PFSK-1 (cell line): ENCODE measurements at regions not wholly inside any gene's neighbourhood (a gene's known extent, or its start where the extent isn't known, plus 50 kb on each side); places are given as distances from the start of the nearest gene placed in this dataset.

Experiments used
- FOXP2 ChIP-seq: optimal IDR thresholded peaks from 2 replicates; pipeline ENCODE3; 2011; ENCODE audit warnings: borderline replicate concordance, control low read depth, inconsistent platforms; ENCODE audit not compliant: insufficient read depth; ENCODE audit errors: extremely low read length, extremely low read depth
- POLR2AphosphoS5 ChIP-seq: IDR thresholded peaks from 2 replicates; pipeline ENCODE4 v1.6.1; 2012; ENCODE audit warnings: low read depth, mild to moderate bottlenecking, control low read depth, low read length, moderate library complexity
- REST ChIP-seq, 2 experiments: IDR thresholded peaks; 2 replicates each; pipeline versions ENCODE4 v1.6.1 to v1.8.0; 2011 to 2012; ENCODE audit warnings: low read depth in 2 of 2, low read length in 2 of 2, control low read depth in 1 of 2, inconsistent platforms in 1 of 2, mild to moderate bottlenecking in 1 of 2, moderate library complexity in 1 of 2; ENCODE audit not compliant: insufficient read depth in 1 of 2
- SIN3A ChIP-seq: IDR thresholded peaks from 2 replicates; pipeline ENCODE4 v1.6.1; 2012; ENCODE audit warnings: mild to moderate bottlenecking, low read length, moderate library complexity, borderline replicate concordance; ENCODE audit not compliant: insufficient read depth
- TAF1 ChIP-seq: IDR thresholded peaks from 2 replicates; pipeline ENCODE4 v1.6.1; 2012; ENCODE audit warnings: low read length, control low read depth, borderline replicate concordance; ENCODE audit not compliant: insufficient read depth

GRCh38 chr9:17926246-17926645, 347.4 kb downstream of the SH3GL2 start:
- TF ChIP-seq TAF1 = no peak
- TF ChIP-seq SIN3A = no peak
- TF ChIP-seq POLR2AphosphoS5 = no peak
- TF ChIP-seq REST (IDR thresholded peaks at IDR 0.05; ENCODE audit: insufficient read depth in 1 of 2, low read depth in 2 of 2, low read length in 2 of 2) = no peak
- no peak for TF ChIP-seq FOXP2

- no peak for TF ChIP-seq FOXP2
- no peak for TF ChIP-seq TAF1
- no peak for TF ChIP-seq POLR2AphosphoS5
- no peak for TF ChIP-seq REST (IDR thresholded peaks at IDR 0.05; ENCODE audit: insufficient read depth in 1 of 2, low read depth in 2 of 2, low read length in 2 of 2)
- TF ChIP-seq SIN3A = no peak
These were observed 348.8 kb downstream of the SH3GL2 start for GRCh38 chr9:17927616-17928015.

GRCh38 chr9:17928228-17928627, 349.4 kb downstream of the SH3GL2 start:
- no peak for TF ChIP-seq TAF1
- no peak for TF ChIP-seq POLR2AphosphoS5

- TF ChIP-seq FOXP2 (no peak), SIN3A (no peak), TAF1 (no peak), POLR2AphosphoS5 (no peak), REST (IDR thresholded peaks at IDR 0.05; ENCODE audit: insufficient read depth in 1 of 2, low read depth in 2 of 2, low read length in 2 of 2) (no peak)
These were observed 349.9 kb downstream of the SH3GL2 start for GRCh38 chr9:17928768-17929167.

GRCh38 chr9:17929506-17929905, 350.6 kb downstream of the SH3GL2 start:
- TF ChIP-seq POLR2AphosphoS5 = no peak
- TF ChIP-seq REST (IDR thresholded peaks at IDR 0.05; ENCODE audit: insufficient read depth in 1 of 2, low read depth in 2 of 2, low read length in 2 of 2) = no peak
- no peak for TF ChIP-seq TAF1
- TF ChIP-seq FOXP2 = no peak
- TF ChIP-seq SIN3A = no peak
